Choroid plexus epithelial cell (primary cell): ENCODE measurements at regions not wholly inside any gene's neighbourhood (a gene's known extent, or its start where the extent isn't known, plus 50 kb on each side); places are given as distances from the start of the nearest gene placed in this dataset.

Source experiments
- DNase-seq: peaks from one replicate; pipeline ENCODE4 v3.0.0-alpha.2; 2010; ENCODE audit warnings: low read depth
- H3K4me3 ChIP-seq: 2 replicates; pipeline ENCODE4 v1.5.1; 2011; ENCODE audit warnings: low read depth, mild to moderate bottlenecking, control low read depth, low read length, moderate library complexity
- CTCF ChIP-seq: conservative IDR thresholded peaks from 2 replicates; pipeline ENCODE4 v1.5.1; 2011; ENCODE audit warnings: low read depth, mild to moderate bottlenecking, control low read depth, inconsistent platforms, low read length, moderate library complexity

- peak; percentile 45 for DNase-seq
- no peak overlapping the region for H3K4me3 ChIP-seq
- TF ChIP-seq CTCF, result no peak
These were observed 201.6 kb downstream of the QDPR start for GRCh38 chr4:17310269-17310652.

GRCh38 chr4:17309567-17310268 is 202.2 kb downstream of the QDPR start:
- TF ChIP-seq CTCF, result no peak
- peak; percentile 37 for DNase-seq
- no peak overlapping the region for H3K4me3 ChIP-seq

- TF ChIP-seq CTCF, result no peak
- H3K4me3 ChIP-seq, result no peak overlapping the region
- no peak for DNase-seq
These were observed 210.0 kb downstream of the QDPR start for GRCh38 chr4:17301869-17302268.

- no peak overlapping the region for H3K4me3 ChIP-seq
- TF ChIP-seq CTCF, result no peak
- no peak for DNase-seq
These were observed 210.6 kb downstream of the QDPR start for GRCh38 chr4:17301266-17301665.

- TF ChIP-seq CTCF, result no peak
- H3K4me3 ChIP-seq, result no peak overlapping the region
- peak; percentile 11 for DNase-seq
These were observed 214.7 kb downstream of the QDPR start for GRCh38 chr4:17296921-17297890.

GRCh38 chr4:17293901-17294300 is 218.0 kb downstream of the QDPR start:
- no peak overlapping the region for H3K4me3 ChIP-seq
- no peak for DNase-seq
- TF ChIP-seq CTCF, result no peak
